ENCODE measurements at regions not wholly inside any gene's neighbourhood (a gene's known extent, or its start where the extent isn't known, plus 50 kb on each side); places are given as distances from the start of the nearest gene placed in this dataset.

- DNase-seq (ENCODE audit: low read depth, low spot score): no peak
Observed at GRCh38 chr2:146048141-146048540, 1528.2 kb upstream of the ZEB2 start.

GRCh38 chr2:146041274-146041910 is 1521.5 kb upstream of the ZEB2 start:
- no peak for DNase-seq (ENCODE audit: low read depth, low spot score)

DNA sequence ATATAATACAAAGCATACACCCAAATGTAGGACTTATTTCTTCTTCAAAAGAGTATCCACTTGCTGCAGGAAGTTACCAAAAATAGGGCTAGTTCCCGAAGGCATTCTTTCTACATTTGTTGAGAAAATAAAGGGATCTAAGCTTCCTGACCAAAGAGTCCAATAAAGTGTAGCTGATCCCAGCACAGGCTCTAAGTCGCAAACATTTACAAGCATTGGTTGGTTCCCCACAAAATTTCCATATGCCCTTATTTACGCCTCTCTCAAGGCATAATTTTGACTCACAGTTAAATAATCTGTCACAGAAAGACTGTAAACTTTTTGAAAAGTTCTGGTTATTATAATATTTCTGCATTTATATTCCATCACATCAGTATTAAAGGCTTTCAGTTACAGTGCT is 1520.1 kb upstream of the ZEB2 start:
- no peak for DNase-seq (ENCODE audit: low read depth, low spot score)

GRCh38 chr2:146038014-146038413 is 1518.1 kb upstream of the ZEB2 start:
- no peak for DNase-seq (ENCODE audit: low read depth, low spot score)

DNA sequence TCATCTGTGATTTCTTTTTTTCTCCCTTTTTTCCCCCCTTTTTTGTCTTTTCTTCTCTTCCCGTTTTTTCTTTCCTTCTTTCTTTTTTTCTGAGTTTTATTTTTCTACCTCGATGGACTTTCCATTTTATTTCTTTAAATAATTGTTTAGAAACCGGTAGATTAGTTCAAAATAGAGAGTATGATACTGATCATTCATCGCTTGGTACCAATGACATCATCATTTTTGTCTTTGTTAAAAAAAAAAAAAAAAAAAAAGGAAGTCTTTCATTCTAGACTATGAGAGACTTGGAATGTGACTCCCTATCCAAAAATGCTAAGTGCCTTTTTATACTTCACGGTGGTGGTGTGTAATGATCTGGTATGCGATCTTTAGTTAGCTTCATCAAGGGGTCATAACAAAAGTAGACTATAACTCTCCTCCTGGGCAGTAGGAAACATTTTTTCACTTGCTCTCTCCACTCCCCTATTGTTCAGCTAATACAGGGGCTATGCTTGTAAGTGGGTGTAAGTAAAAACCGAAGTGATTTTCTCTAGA is 1517.5 kb upstream of the ZEB2 start:
- DNase-seq (ENCODE audit: low read depth, low spot score): no peak

DNA sequence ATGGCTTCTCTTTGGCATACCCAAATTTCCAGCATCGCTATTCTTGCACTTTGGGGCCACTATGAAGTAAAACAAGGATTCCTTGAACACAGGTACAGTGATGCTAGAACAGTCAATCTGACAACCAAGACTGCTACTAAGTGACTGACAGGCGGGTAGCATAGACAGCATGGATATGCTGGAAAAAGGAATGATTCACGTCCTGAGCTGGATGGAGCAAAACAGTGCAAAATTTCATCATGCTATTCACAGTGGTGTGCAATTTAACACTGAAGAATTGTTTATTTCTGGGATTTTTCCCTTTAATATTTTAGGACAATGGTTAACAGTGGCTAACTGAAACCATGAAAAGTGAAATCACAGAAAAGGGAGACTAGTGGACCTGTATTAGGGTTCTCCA is 1511.2 kb upstream of the ZEB2 start:
- no peak for DNase-seq (ENCODE audit: low read depth, low spot score)

GRCh38 chr2:146027156-146027555 is 1507.2 kb upstream of the ZEB2 start:
- DNase-seq (ENCODE audit: low read depth, low spot score): no peak

- no peak for DNase-seq (ENCODE audit: low read depth, low spot score)
Observed at GRCh38 chr2:146025519-146025918, 1505.6 kb upstream of the ZEB2 start.

GRCh38 chr2:146024212-146024743 is 1504.4 kb upstream of the ZEB2 start:
- no peak for DNase-seq (ENCODE audit: low read depth, low spot score)

- peak; percentile 3 for DNase-seq (ENCODE audit: low read depth, low spot score)
Observed at GRCh38 chr2:146004462-146004861, 1484.5 kb upstream of the ZEB2 start.

DNA sequence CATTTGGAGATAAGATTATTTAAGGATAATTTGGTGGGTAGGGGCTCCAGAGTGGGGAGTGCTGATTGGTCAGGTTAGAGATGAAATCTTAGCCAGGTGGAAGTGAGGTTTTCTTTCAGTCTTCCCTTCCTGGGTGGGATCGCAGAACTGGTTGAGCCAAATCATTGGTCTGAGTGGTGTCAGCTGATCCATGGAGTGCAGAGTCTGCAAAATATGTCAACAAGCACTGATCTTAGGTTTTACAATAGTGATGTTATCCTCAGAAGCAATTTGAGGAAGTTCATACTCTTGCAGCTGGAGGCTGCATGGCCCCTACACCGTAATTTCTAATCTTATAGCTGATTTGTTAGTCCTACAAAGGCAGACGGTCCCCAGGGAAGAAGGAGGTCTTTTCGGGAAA is 1483.4 kb upstream of the ZEB2 start:
- DNase-seq (ENCODE audit: low read depth, low spot score): no peak

DNA sequence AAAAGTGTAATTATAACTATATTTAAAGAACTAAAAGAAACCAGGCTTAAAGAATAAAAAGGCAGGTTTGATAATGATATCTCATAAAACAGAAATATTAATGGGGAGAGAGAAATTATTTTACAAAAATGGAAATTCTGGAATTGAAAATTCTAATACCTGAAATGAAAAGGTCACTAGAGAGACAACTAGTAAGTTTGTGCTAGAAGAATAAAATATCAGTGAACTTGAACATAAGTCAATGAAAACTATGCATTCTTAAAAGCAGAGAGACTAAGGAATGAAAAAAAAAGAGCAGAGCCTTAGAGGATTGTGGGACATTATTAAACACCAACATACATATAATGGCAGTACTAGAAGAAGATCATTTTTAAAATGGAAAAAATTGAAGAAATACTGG is 1475.0 kb upstream of the ZEB2 start:
- DNase-seq (ENCODE audit: low read depth, low spot score): no peak

- DNase-seq (ENCODE audit: low read depth, low spot score): no peak
Observed at GRCh38 chr2:145992572-145992971, 1472.7 kb upstream of the ZEB2 start.

- DNase-seq (ENCODE audit: low read depth, low spot score): no peak
Observed at GRCh38 chr2:145987793-145988192, 1467.9 kb upstream of the ZEB2 start.

GRCh38 chr2:145985517-145985916 is 1465.6 kb upstream of the ZEB2 start:
- DNase-seq (ENCODE audit: low read depth, low spot score): no peak

DNA sequence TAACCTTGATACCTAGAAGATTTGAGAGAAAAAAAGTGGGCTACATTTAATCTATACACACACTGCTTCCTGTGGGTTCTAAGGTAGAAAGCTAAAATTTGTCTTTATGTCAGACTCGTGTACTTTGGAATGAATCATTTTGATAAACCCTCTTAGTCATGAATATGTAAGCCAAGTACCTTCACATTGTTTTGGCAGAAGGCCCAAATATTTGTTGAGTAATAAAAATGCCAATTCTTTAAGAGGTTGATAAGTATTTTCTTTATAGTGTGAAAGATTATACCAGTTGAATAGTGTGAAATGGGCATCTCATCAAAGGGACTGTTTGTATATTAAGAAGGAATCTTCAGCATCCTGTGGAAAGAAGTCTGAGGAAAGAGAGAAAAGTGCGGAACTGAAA is 1464.7 kb upstream of the ZEB2 start:
- DNase-seq (ENCODE audit: low read depth, low spot score): no peak

GRCh38 chr2:145980318-145980717 is 1460.4 kb upstream of the ZEB2 start:
- no peak for DNase-seq (ENCODE audit: low read depth, low spot score)

DNA sequence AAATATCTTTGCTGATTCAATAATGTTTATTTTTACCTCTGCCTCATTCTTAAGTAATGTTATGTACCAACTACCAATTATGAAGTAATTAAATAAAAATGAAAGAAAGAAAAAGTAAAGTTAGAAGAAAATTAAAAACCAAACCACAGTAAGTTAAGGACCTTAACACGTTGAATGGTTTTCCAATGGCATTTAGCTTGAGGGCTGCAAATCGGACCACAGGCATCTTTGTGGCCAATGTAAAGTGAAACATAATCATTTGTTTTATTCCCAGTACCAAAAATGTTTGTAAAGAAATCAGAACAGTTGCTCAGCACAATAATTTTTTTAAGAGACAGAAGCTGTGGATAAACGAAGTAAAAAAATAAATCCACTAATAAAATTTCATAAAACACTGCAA is 1455.5 kb upstream of the ZEB2 start:
- no peak for DNase-seq (ENCODE audit: low read depth, low spot score)

DNA sequence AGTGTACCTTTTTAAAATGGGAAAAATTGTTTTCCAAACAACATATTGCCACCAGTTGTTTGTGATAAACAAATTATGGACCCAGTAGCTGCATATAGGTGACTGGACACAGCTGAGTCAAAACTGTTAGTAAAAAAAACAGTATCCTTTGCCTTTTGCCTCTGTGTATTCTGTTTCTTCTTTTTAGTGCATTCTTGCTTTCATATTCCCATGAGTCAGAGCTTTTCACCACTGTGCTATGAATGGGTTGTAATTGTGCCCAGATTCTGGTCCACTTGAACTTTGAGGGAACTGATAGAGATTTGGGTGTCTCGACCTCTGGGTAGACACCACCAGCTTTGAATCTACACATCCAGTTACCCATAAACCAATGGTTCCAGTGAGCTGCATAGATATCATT is 1441.9 kb upstream of the ZEB2 start:
- DNase-seq (ENCODE audit: low read depth, low spot score): no peak

- no peak for DNase-seq (ENCODE audit: low read depth, low spot score)
Observed at GRCh38 chr2:145960479-145961163, 1440.7 kb upstream of the ZEB2 start.

GRCh38 chr2:145958611-145959010 is 1438.7 kb upstream of the ZEB2 start:
- DNase-seq (ENCODE audit: low read depth, low spot score): no peak

DNA sequence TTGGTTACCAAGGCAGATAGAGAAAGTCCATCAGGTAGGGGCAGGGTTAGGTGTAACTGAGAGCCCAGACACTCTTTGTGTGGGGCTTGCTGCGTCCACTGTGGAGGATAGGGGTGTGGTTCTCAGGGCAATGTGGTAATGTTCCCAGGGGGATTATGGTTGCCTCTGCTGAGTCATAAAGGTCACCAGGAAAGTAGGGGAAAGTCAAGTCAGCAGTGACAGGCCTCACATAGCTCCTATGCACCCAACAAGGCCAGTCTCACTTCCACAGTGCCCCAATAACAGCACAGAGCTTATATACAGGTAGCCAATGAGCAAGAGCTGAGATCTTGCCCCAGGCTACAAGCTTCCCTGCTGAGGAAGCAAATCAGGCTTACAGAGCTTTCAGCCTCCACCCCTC is 1438.0 kb upstream of the ZEB2 start:
- DNase-seq (ENCODE audit: low read depth, low spot score): no peak

GRCh38 chr2:145939949-145940348 is 1420.0 kb upstream of the ZEB2 start:
- DNase-seq (ENCODE audit: low read depth, low spot score): no peak
